A549 (cell line): ENCODE measurements at regions not wholly inside any gene's neighbourhood (a gene's known extent, or its start where the extent isn't known, plus 50 kb on each side); places are given as distances from the start of the nearest gene placed in this dataset.

ENCODE experiments used
- ATAC-seq, 2 experiments: fragments of 200-7000 bp in 1 of 2; fragments of >200 bp in 1 of 2; cut with Nextera tagmentation in 1 of 2; cut with Tn5 transposase in 1 of 2; 3 replicates each; pipeline versions ENCODE4 v1.8.0 to v1.9.1; 2018 to 2020; ENCODE audit warnings: mild to moderate bottlenecking in 1 of 2, moderate library complexity in 1 of 2
- CTCF ChIA-PET: fragments of 300-600 bp; sonication (Branson Sonifier 250); formaldehyde crosslinking; extraction: SDS; loops from one replicate; lab custom pipeline; 2021; ENCODE audit warnings: antibody characterized with exemption, inconsistent platforms; lab: Yijun Ruan, JAX
- POLR2A ChIA-PET: fragments of 350-600 bp; formaldehyde crosslinking; extraction: SDS; loops from one replicate; lab custom pipeline; 2021; ENCODE audit warnings: antibody characterized with exemption, inconsistent platforms; lab: Yijun Ruan, JAX
- DNase-seq, 2 experiments: peaks; one replicate each; pipeline versions ENCODE4 v3.0.0 to v3.0.0-alpha.2; 2011 to 2016; ENCODE audit warnings: low read depth in 1 of 2, low spot score in 1 of 2
- FAIRE-seq: peaks from 2 replicates; lab custom pipeline; 2011; peaks lifted over from hg19 to GRCh38; lab: Jason Lieb, UNC
- H3K27ac ChIP-seq, 2 experiments: fragments of >200 bp; sonication (Bioruptor Twin); formaldehyde crosslinking; 3 replicates each; pipeline ENCODE4 v1.5.1; 2016 to 2017
- H3K4me1 ChIP-seq: fragments of >200 bp; sonication (Bioruptor Twin); formaldehyde crosslinking; 3 replicates; pipeline ENCODE4 v1.6.1; 2016
- H3K4me2 ChIP-seq: fragments of >200 bp; sonication (Bioruptor Twin); formaldehyde crosslinking; 3 replicates; pipeline ENCODE4 v1.6.1; 2016
- H3K4me3 ChIP-seq: fragments of >200 bp; sonication (Bioruptor Twin); formaldehyde crosslinking; 3 replicates; pipeline ENCODE4 v1.5.1; 2016
- H3K9me3 ChIP-seq: fragments of >200 bp; sonication (Bioruptor Twin); formaldehyde crosslinking; 3 replicates; pipeline ENCODE4 v1.6.1; 2016
- ATOH8 ChIP-seq: fragments of 250-450 bp; sonication (Bioruptor Pico); IDR thresholded peaks from 2 replicates; pipeline ENCODE4 v1.5.0; 2020; ENCODE audit warnings: low read depth, mild to moderate bottlenecking, moderate library complexity
- CBX2 ChIP-seq: fragments of 200-600 bp; sonication (generic); IDR thresholded peaks from 2 replicates; pipeline ENCODE4 v1.6.1; 2016; ENCODE audit warnings: low read depth, mild to moderate bottlenecking, borderline replicate concordance
- CEBPB ChIP-seq, 2 experiments: fragments of >200 bp in 1 of 2; sonication (Bioruptor Twin) in 1 of 2; formaldehyde crosslinking in 1 of 2; IDR thresholded peaks; 2 replicates each; pipeline ENCODE4 v1.6.1; 2012 to 2016
- CHD2 ChIP-seq: fragments of 150-350 bp; IDR thresholded peaks from 2 replicates; pipeline ENCODE4 v1.6.1; 2014; ENCODE audit warnings: low read length; ENCODE audit not compliant: partially characterized antibody
- CHD4 ChIP-seq: fragments of 200-600 bp; sonication (generic); IDR thresholded peaks from 2 replicates; pipeline ENCODE4 v1.6.1; 2016; ENCODE audit warnings: antibody characterized with exemption, mild to moderate bottlenecking, borderline replicate concordance
- E2F6 ChIP-seq: IDR thresholded peaks from 2 replicates; pipeline ENCODE4 v1.6.1; 2012; ENCODE audit warnings: low read depth, borderline replicate concordance
- EHF ChIP-seq: fragments of 250-450 bp; sonication (Bioruptor Pico); IDR thresholded peaks from 2 replicates; pipeline ENCODE4 v1.5.0; 2020; ENCODE audit warnings: mild to moderate bottlenecking
- ELK1 ChIP-seq: fragments of 150-350 bp; IDR thresholded peaks from 2 replicates; pipeline ENCODE4 v1.6.1; 2014; ENCODE audit warnings: low read depth, mild to moderate bottlenecking, low read length
- EP300 ChIP-seq, 2 experiments: fragments of >200 bp; sonication (Bioruptor Twin); formaldehyde crosslinking; IDR thresholded peaks; 2 replicates in 1 of 2; 3 replicates in 1 of 2; pipeline ENCODE4 v1.6.1; 2016 to 2017
- ESRRA ChIP-seq: fragments of 150-350 bp; IDR thresholded peaks from 2 replicates; pipeline ENCODE4 v1.6.1; 2014; ENCODE audit warnings: mild to moderate bottlenecking, low read length, borderline replicate concordance
- FOSL2 ChIP-seq, 2 experiments: fragments of 450-650 bp in 1 of 2; fragments of >200 bp in 1 of 2; sonication (Bioruptor Twin) in 1 of 2; formaldehyde crosslinking; IDR thresholded peaks; 2 replicates each; pipeline versions ENCODE4 v1.5.0 to v1.6.1; 2016 to 2020; ENCODE audit warnings: mild to moderate bottlenecking in 1 of 2, moderate library complexity in 1 of 2
- FOXS1 ChIP-seq: fragments of 250-450 bp; sonication (Bioruptor Pico); IDR thresholded peaks from 2 replicates; pipeline ENCODE4 v1.5.0; 2020; ENCODE audit warnings: mild to moderate bottlenecking, moderate library complexity
- GATA3 ChIP-seq: IDR thresholded peaks from 2 replicates; pipeline ENCODE4 v1.6.1; 2012; ENCODE audit warnings: borderline replicate concordance
- HOXB5 ChIP-seq: fragments of 250-450 bp; sonication (Bioruptor Pico); IDR thresholded peaks from 2 replicates; pipeline ENCODE4 v1.5.0; 2020; ENCODE audit warnings: mild to moderate bottlenecking, moderate library complexity
- JUN ChIP-seq, 2 experiments: fragments of >200 bp; sonication (Bioruptor Twin); formaldehyde crosslinking; IDR thresholded peaks; 2 replicates in 1 of 2; 3 replicates in 1 of 2; pipeline ENCODE4 v1.6.1; 2016 to 2017
- JUNB ChIP-seq: fragments of >200 bp; sonication (Bioruptor Twin); formaldehyde crosslinking; IDR thresholded peaks from 2 replicates; pipeline ENCODE4 v1.6.1; 2016
- KDM1A ChIP-seq: fragments of 200-600 bp; sonication (generic); IDR thresholded peaks from 2 replicates; pipeline ENCODE4 v1.6.1; 2016; ENCODE audit warnings: low read depth, mild to moderate bottlenecking
- MAFK ChIP-seq: fragments of 450-650 bp; IDR thresholded peaks from 2 replicates; pipeline ENCODE4 v1.6.1; 2014; ENCODE audit not compliant: partially characterized antibody
- NFE2L2 ChIP-seq: fragments of 150-350 bp; conservative IDR thresholded peaks from 2 replicates; pipeline ENCODE4 v1.6.1; 2014; ENCODE audit warnings: low read length
- NR3C1 ChIP-seq: fragments of >200 bp; sonication (Bioruptor Twin); formaldehyde crosslinking; IDR thresholded peaks from 3 replicates; pipeline ENCODE4 v1.6.1; 2017
- PBX3 ChIP-seq: IDR thresholded peaks from 2 replicates; pipeline ENCODE4 v1.6.1; 2012
- POLR2A ChIP-seq: IDR thresholded peaks from 2 replicates; pipeline ENCODE4 v1.6.1; 2012; ENCODE audit warnings: mild to moderate bottlenecking, low read length
- RCOR1 ChIP-seq: fragments of 150-350 bp; IDR thresholded peaks from 2 replicates; pipeline ENCODE4 v1.6.1; 2014; ENCODE audit warnings: antibody characterized with exemption, low read length, low read depth
- REST ChIP-seq: fragments of 200-600 bp; sonication (generic); IDR thresholded peaks from 2 replicates; pipeline ENCODE4 v1.6.1; 2016; ENCODE audit warnings: antibody characterized with exemption, mild to moderate bottlenecking, moderate library complexity
- RNF2 ChIP-seq: fragments of 200-600 bp; sonication (generic); IDR thresholded peaks from 2 replicates; pipeline ENCODE4 v1.6.1; 2016; ENCODE audit warnings: low read depth, mild to moderate bottlenecking, antibody characterized with exemption, moderate library complexity, borderline replicate concordance
- SREBF2 ChIP-seq: fragments of 450-650 bp; IDR thresholded peaks from 2 replicates; pipeline ENCODE4 v1.6.1; 2014; ENCODE audit warnings: mild to moderate bottlenecking, moderate library complexity
- USF2 ChIP-seq: fragments of 450-650 bp; IDR thresholded peaks from 2 replicates; pipeline ENCODE4 v1.6.1; 2014; ENCODE audit warnings: antibody characterized with exemption
- ZC3H11A ChIP-seq: fragments of 450-650 bp; IDR thresholded peaks from 2 replicates; pipeline ENCODE4 v1.6.1; 2014; ENCODE audit warnings: antibody characterized with exemption, mild to moderate bottlenecking
- WGBS: methylation state at CpG from one replicate; pipeline ENCODE4 v1.1.6; 2017; ENCODE audit errors: missing lambda C conversion rate; 5-methylcytosine and 5-hydroxymethylcytosine counted together

GRCh38 chrY:21073079-21073478 is 317.2 kb downstream of the RPS4Y2 start:
- POLR2A ChIA-PET, result no interaction called here
- 0% methylated on average over 1 of the region's 2 CpGs for WGBS
- Histone ChIP-seq H3K27ac (no peak overlapping the region), H3K4me2 (no peak overlapping the region), H3K4me1 (no peaks in the 10 kb centered on the region), H3K4me3 (no peak overlapping the region), H3K9me3 (no peaks in the 10 kb centered on the region)
- ATAC-seq, result no peak
- CTCF ChIA-PET, result no interaction called here
- TF ChIP-seq RNF2 (no peak), EHF (CRISPR knock-in tag) (no peak), NR3C1 (no peak), MAFK (no peak), KDM1A (no peak), ATOH8 (CRISPR knock-in tag) (no peak), E2F6 (no peak), JUNB (no peak), FOXS1 (CRISPR knock-in tag) (no peak), ELK1 (no peak), RCOR1 (no peak), NFE2L2 (no peak), SREBF2 (no peak), JUN (IDR thresholded peaks at IDR 0.05) (no peak), PBX3 (no peak), HOXB5 (no peak)
- no peak for FAIRE-seq
- DNase-seq, result no peak

GRCh38 chrY:21073641-21074260 is 317.8 kb downstream of the RPS4Y2 start:
- Histone ChIP-seq H3K9me3 (no peaks in the 10 kb centered on the region), H3K4me3 (no peak overlapping the region)
- POLR2A ChIA-PET, result no interaction called here
- DNase-seq, result no peak
- WGBS, result 5% methylated on average over 3 of the region's 3 CpGs
- TF ChIP-seq EP300 (IDR thresholded peaks at IDR 0.05), result no peak
- no peak for TF ChIP-seq CHD2
- no peak for TF ChIP-seq POLR2A
- TF ChIP-seq ZC3H11A, result no peak
- no peak for TF ChIP-seq HOXB5
- no peak for TF ChIP-seq JUN (IDR thresholded peaks at IDR 0.05)
- no peak for TF ChIP-seq CEBPB (IDR thresholded peaks at IDR 0.05)
- TF ChIP-seq FOSL2 (IDR thresholded peaks at IDR 0.05), result no peak
- TF ChIP-seq FOSL2 (CRISPR knock-in tag; IDR thresholded peaks at IDR 0.05), result no peak
- TF ChIP-seq USF2, result no peak
- no peak for TF ChIP-seq CHD4
- TF ChIP-seq SREBF2, result no peak
- no peak for TF ChIP-seq GATA3
- TF ChIP-seq ESRRA, result no peak
- TF ChIP-seq REST, result no peak
- no peak for TF ChIP-seq KDM1A
- TF ChIP-seq CBX2, result no peak
- no peak for TF ChIP-seq NFE2L2
- TF ChIP-seq, all 56 proteins: peak for 0
- Histone ChIP-seq H3K27ac (no peak overlapping the region), H3K4me2 (no peak overlapping the region), H3K4me1 (no peaks in the 10 kb centered on the region)
- ATAC-seq (no peak), FAIRE-seq (no peak)
- CTCF ChIA-PET, result no interaction called here
